HUDEP-2 (cell line): ENCODE measurements at regions not wholly inside any gene's neighbourhood (a gene's known extent, or its start where the extent isn't known, plus 50 kb on each side); places are given as distances from the start of the nearest gene placed in this dataset.

Experiments
- DNase-seq, 76 experiments: peaks; one replicate each; lab custom pipeline; 2025; ENCODE audit not compliant: unreplicated experiment in 76 of 76; lab: John Stamatoyannopoulos, UW

GRCh38 chr11:10933455-10934292 is 75.8 kb upstream of the ZBED5 start:
- DNase-seq = peak in 72 of 76 experiments; percentile 6 to 84 (median 66)

GRCh38 chr11:10932976-10933375 is 75.1 kb upstream of the ZBED5 start:
- no peak for DNase-seq

GRCh38 chr11:10931761-10932670 is 74.2 kb upstream of the ZBED5 start:
- no peak for DNase-seq

GRCh38 chr11:10930972-10931760 is 73.3 kb upstream of the ZBED5 start:
- peak in 38 of 76 experiments; percentile 11 to 64 (median 30) for DNase-seq

- peak in 1 of 76 experiments; percentile 42 for DNase-seq
These were observed 72.5 kb upstream of the ZBED5 start for GRCh38 chr11:10930224-10930971.

- DNase-seq = no peak
These were observed 69.7 kb upstream of the ZBED5 start for GRCh38 chr11:10927538-10927937.

- no peak for DNase-seq
These were observed 69.0 kb upstream of the ZBED5 start for GRCh38 chr11:10926801-10927211.

GRCh38 chr11:10925149-10925926 is 67.5 kb upstream of the ZBED5 start:
- DNase-seq = no peak

- DNase-seq = no peak
These were observed 66.0 kb upstream of the ZBED5 start for GRCh38 chr11:10923882-10924281.

GRCh38 chr11:10922892-10923291 is 65.0 kb upstream of the ZBED5 start:
- DNase-seq = no peak

- DNase-seq = no peak
These were observed 63.0 kb upstream of the ZBED5 start for GRCh38 chr11:10920875-10921274.

GRCh38 chr11:10920205-10920604 is 62.4 kb upstream of the ZBED5 start:
- peak in 38 of 76 experiments; percentile 4 to 71 (median 32) for DNase-seq

GRCh38 chr11:10918698-10919097 is 60.8 kb upstream of the ZBED5 start:
- no peak for DNase-seq

GRCh38 chr11:10918275-10918674 is 60.4 kb upstream of the ZBED5 start:
- DNase-seq = no peak

- DNase-seq = no peak
These were observed 59.9 kb upstream of the ZBED5 start for GRCh38 chr11:10917802-10918201.

GRCh38 chr11:10916665-10917064 is 58.8 kb upstream of the ZBED5 start:
- peak in 4 of 76 experiments; percentile 10 to 21 (median 16) for DNase-seq

GRCh38 chr11:10914050-10914449 is 56.2 kb upstream of the ZBED5 start:
- no peak for DNase-seq

- DNase-seq = no peak
These were observed 55.2 kb upstream of the ZBED5 start for GRCh38 chr11:10913075-10913474.

- DNase-seq = no peak
These were observed 54.1 kb upstream of the ZBED5 start for GRCh38 chr11:10911907-10912306.
